GM12891 (cell line): ENCODE measurements at regions not wholly inside any gene's neighbourhood (a gene's known extent, or its start where the extent isn't known, plus 50 kb on each side); places are given as distances from the start of the nearest gene placed in this dataset.

Source experiments
- DNase-seq: peaks from one replicate; pipeline ENCODE4 v3.0.0; 2011; ENCODE audit warnings: low spot score; ENCODE audit not compliant: insufficient read length
- FAIRE-seq: peaks from 2 replicates; lab custom pipeline; 2011; peaks lifted over from hg19 to GRCh38; lab: Jason Lieb, UNC
- PAX5 ChIP-seq: IDR thresholded peaks from 2 replicates; pipeline ENCODE4 v1.6.1; 2011; ENCODE audit warnings: low read length, moderate library complexity, mild to moderate bottlenecking; ENCODE audit not compliant: insufficient read depth, severe bottlenecking
- POLR2A ChIP-seq: IDR thresholded peaks from 2 replicates; pipeline ENCODE4 v1.6.1; 2011; ENCODE audit warnings: low read depth, low read length, control low read depth
- POLR2AphosphoS5 ChIP-seq: IDR thresholded peaks from 2 replicates; pipeline ENCODE4 v1.6.1; 2011; ENCODE audit warnings: low read depth, low read length, control low read depth
- POU2F2 ChIP-seq: IDR thresholded peaks from 2 replicates; pipeline ENCODE4 v1.6.1; 2011; ENCODE audit warnings: low read depth, mild to moderate bottlenecking, control low read depth, low read length, moderate library complexity
- SPI1 ChIP-seq: IDR thresholded peaks from 2 replicates; pipeline ENCODE4 v1.6.1; 2011; ENCODE audit warnings: low read depth, low read length, control low read depth
- TAF1 ChIP-seq: IDR thresholded peaks from 2 replicates; pipeline ENCODE4 v1.6.1; 2011; ENCODE audit warnings: low read depth, low read length, control low read depth

DNA sequence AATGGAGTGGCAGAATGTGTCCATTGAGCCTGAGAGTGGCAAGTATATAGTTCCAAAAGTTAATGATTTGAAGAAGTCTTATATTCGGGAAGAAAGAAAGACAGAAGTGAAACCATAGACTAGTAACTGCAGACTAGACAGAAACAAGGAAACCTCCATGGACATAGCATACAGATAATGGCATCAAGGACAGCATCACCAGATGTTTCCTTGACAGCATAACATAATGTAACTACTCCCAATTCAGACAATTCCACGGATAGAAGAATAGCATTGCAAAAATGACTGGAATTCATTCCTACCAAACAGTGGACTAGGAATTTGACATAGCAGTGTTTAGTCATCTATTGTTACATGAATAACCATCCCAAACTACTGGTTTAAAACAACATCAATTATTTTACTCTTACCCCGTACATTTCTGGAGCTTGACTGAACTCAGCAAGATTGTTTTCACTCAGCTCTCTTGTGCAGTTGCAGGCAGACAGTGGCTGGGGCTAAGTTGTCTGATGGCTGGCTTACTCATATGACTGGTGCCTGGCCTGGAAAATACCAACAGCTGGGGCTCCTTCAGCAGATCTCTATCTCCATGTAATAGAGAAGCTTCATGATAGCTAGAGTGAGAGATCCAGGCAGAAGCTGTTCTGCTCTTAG lies 109.7 kb upstream of the GADL1 start:
- DNase-seq (no peak), FAIRE-seq (no peak)
- TF ChIP-seq TAF1 (no peak), SPI1 (peak; percentile 43; the same call in 1 of the 2 replicates), POLR2A (no peak), POLR2AphosphoS5 (no peak)

DNA sequence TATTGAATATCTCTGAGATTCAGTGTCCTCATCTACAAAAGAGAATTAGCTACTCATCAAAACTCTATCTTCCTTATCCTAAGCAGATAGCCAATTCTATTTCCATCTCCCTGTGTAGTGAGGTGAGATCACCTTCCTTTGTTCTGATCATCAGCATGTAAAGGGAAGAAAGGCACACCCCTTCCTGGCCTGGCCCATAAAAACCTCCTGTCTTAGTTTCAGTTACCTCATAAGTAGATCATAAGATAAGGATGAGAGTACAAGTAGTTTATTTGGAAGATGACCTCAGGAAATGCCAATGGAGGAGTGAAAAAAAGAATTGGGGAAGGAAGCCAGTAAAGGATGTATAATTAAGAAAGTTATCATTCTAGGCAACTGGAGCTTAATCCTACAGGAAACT lies 114.5 kb upstream of the GADL1 start:
- TF ChIP-seq TAF1, result no peak
- TF ChIP-seq POLR2AphosphoS5, result no peak
- no peak for TF ChIP-seq POLR2A
- TF ChIP-seq SPI1, result no peak
- TF ChIP-seq POU2F2, result no peak
- TF ChIP-seq PAX5, result no peak
- DNase-seq, result no peak
- FAIRE-seq, result no peak

DNA sequence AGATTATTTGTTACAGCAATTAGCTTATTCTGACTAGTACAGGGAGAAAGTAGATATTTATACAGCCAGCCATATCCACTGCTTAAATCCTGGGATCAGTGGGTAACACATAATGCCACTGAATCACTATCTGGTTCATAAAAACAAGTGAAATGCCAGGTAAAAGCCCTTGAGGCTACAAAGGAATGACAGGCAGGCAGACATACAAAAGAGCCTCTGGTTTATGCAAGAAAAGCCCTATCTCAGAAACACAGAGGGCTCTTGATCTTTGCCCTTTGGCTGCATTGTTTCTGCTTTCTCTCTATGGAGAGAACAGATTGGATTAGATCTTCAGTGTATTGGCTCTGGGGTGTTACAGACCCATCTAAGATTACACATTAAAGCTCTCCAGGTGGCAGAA lies 115.4 kb upstream of the GADL1 start:
- TF ChIP-seq POU2F2, result no peak
- TF ChIP-seq PAX5, result no peak
- DNase-seq (no peak), FAIRE-seq (no peak)

DNA sequence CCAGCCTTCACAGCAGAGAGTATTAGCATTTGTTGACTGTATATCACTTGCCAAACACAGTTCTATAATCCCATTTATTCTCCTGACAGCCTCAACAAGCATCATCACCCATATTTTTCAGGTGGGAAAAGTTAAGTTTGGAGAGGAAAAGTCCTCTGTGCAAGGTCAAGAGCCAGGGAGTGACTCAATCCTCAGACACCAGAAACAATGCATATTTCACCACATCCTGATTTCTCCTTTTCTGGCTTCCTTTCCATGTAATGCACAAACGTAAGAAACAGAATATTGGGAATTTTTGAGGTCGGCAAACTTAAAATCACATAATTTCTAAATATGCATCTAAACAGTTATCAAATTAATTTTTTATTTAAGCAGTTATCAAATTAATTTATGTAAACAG lies 116.0 kb upstream of the GADL1 start:
- no peak for FAIRE-seq
- TF ChIP-seq TAF1, result no peak
- no peak for TF ChIP-seq POU2F2
- TF ChIP-seq POLR2AphosphoS5, result no peak
- TF ChIP-seq SPI1, result no peak
- no peak for TF ChIP-seq POLR2A
- TF ChIP-seq PAX5, result no peak
- DNase-seq, result no peak

DNA sequence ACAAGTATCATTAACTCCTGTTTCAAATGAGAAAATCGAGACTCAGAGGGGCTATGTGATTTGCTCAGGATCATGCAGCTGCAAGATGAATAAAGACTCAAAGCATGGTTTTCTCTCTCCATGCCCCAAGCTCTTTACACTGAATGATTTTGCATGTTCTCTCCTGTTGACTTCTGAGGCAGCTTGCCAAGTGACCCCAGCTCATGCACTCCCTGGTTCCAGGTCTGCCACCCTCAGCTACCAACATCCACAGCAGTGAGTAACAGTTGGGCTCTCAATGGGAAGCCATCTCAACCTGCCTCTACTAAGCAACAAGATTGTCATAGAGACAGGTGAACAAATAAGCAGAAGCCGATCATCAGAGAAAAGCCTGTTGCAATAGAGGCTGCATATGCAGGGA lies 116.9 kb upstream of the GADL1 start:
- DNase-seq (no peak), FAIRE-seq (no peak)
- TF ChIP-seq TAF1 (no peak), PAX5 (no peak), POLR2A (no peak)

DNA sequence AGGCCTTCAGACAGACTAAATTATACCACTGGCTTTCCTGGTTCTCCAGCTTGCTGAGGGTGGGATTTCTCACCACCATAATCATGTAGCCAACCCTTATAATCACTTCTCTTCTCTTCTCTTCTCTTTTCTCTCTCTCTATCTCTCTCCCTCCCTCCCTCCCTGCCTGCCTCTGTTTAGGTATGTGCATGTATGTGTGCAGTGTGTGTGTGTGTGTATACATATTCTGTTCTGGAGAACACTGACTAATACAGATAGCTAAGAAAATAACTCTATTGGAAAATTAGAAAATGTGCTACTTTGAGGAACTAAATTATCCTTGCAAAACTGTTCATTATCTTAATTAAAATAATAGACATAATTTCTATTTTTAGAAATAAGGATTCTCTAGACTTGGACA lies 118.6 kb upstream of the GADL1 start:
- no peak for FAIRE-seq

DNA sequence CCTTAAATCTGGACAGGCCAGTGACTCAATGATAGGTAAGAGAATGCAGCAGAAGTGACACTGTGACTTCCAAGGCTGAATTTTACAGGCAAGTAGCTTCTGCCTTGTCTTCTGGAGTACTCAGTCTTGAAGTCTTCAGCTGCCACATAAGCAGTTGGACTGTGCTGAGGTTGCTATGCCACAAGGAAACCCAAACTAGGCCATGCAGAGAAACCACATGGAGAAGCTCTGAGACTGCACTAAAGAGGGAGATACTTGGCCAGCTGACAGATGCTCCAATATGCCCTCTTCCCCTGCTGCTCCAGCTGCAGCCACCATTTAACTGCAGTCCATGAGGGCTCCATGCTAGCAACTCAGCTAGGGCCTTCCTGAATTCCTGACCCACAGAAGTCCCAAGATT lies 119.4 kb upstream of the GADL1 start:
- TF ChIP-seq POLR2A (no peak), POU2F2 (no peak), PAX5 (no peak), TAF1 (no peak), SPI1 (no peak), POLR2AphosphoS5 (no peak)
- DNase-seq (no peak), FAIRE-seq (no peak)

More for the DNA sequence above, 118.6 kb upstream of the GADL1 start:
- no peak for DNase-seq
- TF ChIP-seq TAF1 (no peak), POU2F2 (no peak), SPI1 (no peak), PAX5 (no peak), POLR2AphosphoS5 (no peak), POLR2A (no peak)

DNA sequence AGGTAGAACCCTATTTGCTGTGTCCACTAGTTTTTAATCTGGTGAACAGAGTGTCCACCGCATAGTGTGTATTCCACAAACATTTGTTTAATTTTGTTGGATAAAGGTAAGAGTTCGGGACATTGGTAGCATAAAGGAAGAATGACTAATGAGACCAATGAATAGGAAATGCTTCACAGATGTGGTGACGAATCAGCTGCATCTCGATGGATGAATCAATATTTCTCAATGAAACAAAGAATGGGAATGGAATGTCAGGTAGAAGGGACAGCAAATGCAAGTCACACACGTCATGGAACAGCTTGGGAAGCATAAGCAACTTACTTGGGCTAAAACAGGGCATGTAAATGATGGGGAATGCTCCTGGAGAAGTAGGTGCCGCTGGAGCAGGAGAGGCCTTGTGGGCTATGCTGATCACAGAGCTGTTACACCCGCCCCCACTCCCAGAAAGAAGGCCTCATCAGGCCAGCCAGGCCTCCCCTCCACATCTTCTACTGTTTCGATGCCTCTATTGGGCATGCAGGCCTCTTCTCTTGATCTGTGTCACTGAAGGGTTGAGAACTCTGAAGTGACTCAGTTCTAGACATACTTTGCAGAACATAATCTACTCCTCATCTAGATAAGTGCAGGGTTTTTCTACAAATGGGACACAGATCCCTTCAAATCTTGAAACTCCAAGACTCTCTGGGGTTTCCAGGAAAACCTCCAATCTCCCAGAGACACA lies 120.0 kb upstream of the GADL1 start:
- TF ChIP-seq POLR2A (no peak), TAF1 (no peak), SPI1 (no peak)
- no peak for FAIRE-seq
- no peak for DNase-seq

DNA sequence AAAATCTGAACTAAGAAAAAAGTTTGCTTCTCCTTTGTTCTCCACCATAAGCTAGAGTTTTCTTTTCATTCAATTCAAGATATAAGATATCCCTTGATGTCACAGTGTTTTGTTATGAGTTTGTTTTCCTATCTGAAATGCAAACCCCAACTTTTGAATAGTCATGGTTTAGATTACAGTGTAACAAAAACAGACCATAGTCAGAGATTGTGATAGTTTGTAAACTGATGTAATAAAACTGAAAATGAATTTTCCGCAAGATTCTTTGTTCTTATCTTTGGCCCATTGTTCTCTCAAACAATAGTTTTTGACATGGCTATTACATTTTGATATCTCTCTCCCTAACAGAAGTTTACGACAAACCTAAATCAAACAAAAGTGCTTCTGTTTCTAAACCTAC lies 121.7 kb upstream of the GADL1 start:
- TF ChIP-seq PAX5, result no peak
- no peak for TF ChIP-seq POLR2AphosphoS5
- TF ChIP-seq POLR2A, result no peak
- TF ChIP-seq TAF1, result no peak
- no peak for TF ChIP-seq POU2F2
- no peak for TF ChIP-seq SPI1
- FAIRE-seq, result no peak
- DNase-seq, result no peak

DNA sequence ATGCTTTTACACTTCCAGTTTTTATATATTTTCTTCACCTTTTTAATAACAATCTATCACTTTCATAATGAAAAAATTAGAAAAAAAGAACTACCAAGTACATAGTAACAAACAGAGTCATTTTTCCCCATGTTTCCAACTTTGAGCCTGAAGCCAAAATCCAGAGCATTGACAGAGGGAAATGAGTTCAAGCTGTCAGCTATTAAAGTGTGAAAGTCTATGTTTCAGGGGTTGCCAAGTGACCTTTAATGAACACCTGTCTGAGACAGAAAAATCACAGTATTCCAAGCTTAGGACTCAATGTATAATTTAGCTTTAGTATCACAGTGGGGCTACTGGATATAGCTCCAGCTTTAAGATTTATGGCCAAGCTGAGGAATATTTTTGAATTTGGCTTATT lies 128.3 kb upstream of the GADL1 start:
- FAIRE-seq (no peak), DNase-seq (no peak)
- TF ChIP-seq POLR2AphosphoS5, result no peak
- no peak for TF ChIP-seq POLR2A
- no peak for TF ChIP-seq POU2F2
- no peak for TF ChIP-seq TAF1
- TF ChIP-seq PAX5, result no peak
- TF ChIP-seq SPI1, result no peak

DNA sequence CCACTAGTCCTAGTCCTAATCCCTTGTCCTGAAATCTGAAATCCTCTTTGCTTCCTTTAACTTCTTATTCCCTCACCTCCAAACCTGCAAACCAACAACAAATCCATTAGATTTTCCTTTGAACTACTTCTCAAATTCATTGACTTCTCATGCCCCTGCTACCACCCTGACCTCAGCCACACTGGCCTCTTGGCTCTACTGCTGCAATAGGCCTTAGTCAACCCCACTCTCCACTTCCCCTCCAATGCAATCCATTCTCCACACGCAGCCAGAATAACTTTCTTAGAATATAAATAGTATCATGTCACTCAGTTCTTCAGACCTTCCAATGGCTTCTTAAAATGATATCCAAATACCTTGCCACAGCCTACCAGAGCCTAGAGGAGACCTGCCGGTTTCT lies 131.1 kb upstream of the GADL1 start:
- DNase-seq, result no peak
- TF ChIP-seq SPI1 (no peak), POLR2AphosphoS5 (no peak), TAF1 (no peak), POLR2A (no peak)
- FAIRE-seq, result no peak
